RPMI8226 (cell line): ENCODE measurements at regions not wholly inside any gene's neighbourhood (a gene's known extent, or its start where the extent isn't known, plus 50 kb on each side); places are given as distances from the start of the nearest gene placed in this dataset.

Experiments used
- DNase-seq: peaks from one replicate; pipeline ENCODE4 v3.0.0-alpha.2; 2015

DNA sequence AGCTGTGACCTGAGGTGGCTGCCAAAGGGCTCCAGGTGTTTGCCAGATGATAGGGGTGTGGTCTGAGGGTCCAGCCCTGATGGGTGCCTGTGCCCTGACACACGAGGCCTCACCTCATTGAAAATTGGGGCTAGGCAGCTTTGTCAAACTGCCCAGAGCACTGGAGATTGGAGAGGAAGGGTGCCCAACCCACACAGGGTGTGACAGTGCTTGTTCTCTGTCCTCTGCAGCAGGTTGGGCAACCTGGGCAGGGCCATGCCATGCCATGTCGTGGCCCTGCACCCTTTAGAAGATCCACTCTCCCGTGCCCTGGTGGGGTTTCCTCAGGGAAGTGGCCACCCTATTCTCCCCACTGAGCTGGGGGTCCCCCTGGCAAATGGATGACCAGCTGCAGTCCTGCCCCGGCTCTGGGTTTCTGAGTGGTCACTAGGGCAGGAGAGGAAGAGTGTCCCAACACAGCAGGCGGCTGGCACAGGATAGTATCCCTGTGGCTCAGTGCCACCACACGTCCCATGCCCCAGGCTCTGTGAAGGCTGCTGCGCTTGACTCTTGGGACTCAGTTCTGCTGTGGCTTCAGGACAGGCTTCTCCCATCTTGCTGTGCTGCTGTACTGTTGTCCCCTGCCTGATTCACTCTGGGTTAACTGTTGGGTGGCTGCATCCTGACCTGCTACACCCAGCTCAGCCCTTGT is 100.8 kb upstream of the PITX1 start:
- no peak for DNase-seq

DNA sequence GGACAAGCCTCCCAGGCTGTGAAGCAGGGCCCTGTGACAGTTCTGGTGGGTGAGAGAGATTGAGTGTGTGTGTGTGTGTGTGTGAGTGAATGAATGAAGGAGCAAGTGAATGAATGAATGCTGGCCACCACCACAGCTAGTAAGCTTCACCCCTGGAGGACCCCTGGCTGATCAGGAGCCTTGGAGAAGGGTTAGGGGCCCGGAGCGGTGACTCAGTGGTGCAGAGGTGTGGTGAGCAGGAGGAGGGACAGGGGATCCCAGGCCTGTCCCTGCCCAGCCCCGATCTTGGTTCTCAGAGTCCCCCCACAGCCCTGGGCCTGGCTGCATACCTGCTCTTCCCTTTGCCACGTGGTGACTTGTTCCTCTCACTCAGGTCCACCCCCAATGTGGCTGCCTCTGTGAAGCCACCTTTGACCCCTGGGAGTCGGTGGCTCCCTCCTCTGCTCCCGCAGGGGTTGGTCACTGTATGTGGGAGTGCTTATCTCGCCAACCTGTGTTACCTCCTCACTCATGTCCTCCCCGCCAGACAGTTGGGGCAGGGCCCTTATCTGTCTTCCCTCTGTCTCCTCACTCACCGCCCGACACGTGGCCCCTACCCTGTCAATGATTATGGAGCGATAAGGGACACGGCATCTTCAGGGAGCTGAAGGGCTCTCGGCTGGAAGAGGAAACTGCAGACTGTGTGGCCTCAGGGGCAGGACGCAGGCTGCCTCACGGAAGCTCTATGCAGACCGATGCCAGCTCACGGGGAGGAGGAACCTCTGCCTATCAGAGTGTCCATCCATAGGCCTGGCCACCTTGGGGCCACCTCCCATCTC is 99.9 kb upstream of the PITX1 start:
- DNase-seq = no peak

DNA sequence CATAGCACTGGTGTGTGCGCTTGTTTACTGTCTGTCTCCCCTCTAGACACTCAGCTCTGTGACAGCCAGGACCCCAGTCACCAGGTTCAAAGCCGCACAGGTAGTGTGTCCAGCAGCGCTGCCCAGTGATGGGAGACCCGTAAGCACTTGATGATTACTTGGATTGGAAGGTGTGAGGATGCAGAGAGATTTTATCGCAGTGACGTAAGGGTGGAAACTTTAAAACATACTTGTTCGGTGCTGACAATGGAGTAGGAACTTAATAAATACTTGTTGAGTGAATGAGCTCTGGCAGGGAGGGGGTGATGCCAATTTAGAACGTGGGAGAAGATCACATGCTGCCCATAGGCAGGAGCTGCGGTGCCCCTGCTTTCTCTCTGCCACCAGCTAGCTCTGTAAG is 99.2 kb upstream of the PITX1 start:
- no peak for DNase-seq

DNA sequence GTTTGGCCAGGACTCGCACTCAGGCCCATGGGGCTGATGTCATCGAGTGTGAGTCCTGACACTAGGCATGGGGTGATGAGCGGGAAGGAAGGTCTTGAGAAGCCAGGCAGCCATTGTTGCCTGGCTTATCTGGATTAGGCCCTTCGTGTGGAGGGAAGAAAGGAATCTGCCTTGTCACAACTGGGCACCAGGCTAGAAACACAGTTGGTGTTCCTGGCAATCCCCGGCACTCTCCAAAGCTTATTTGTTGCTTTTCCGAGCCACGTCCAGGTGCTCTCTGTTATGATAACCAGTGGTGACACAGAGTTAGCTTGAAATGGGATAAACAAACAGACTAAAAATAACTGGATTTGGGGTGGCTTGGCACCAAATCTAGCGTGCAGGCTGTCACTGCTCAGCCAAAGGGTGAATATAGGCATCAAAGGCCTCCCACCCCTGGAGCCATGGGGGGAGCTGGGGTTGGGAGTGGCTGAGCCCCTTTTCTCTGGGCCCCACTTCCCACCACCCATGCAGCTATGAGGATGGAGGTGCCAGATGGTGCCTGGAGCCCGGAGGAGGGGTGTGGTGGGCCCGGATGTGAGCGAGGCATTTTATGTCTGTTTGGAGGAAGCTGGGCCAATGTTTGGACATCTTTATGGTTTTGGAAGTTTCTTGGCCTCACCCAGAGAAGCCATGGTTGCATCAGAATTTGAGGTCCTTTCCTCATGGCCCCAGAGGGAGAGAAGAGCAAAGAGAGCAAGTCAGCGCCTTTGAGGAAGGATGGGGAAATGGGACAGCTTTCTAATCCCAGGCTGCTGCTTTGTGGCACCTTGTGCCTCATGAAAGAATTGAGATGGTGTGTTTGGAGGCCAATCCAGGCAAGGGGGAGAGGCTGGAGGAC is 98.0 kb upstream of the PITX1 start:
- no peak for DNase-seq

DNA sequence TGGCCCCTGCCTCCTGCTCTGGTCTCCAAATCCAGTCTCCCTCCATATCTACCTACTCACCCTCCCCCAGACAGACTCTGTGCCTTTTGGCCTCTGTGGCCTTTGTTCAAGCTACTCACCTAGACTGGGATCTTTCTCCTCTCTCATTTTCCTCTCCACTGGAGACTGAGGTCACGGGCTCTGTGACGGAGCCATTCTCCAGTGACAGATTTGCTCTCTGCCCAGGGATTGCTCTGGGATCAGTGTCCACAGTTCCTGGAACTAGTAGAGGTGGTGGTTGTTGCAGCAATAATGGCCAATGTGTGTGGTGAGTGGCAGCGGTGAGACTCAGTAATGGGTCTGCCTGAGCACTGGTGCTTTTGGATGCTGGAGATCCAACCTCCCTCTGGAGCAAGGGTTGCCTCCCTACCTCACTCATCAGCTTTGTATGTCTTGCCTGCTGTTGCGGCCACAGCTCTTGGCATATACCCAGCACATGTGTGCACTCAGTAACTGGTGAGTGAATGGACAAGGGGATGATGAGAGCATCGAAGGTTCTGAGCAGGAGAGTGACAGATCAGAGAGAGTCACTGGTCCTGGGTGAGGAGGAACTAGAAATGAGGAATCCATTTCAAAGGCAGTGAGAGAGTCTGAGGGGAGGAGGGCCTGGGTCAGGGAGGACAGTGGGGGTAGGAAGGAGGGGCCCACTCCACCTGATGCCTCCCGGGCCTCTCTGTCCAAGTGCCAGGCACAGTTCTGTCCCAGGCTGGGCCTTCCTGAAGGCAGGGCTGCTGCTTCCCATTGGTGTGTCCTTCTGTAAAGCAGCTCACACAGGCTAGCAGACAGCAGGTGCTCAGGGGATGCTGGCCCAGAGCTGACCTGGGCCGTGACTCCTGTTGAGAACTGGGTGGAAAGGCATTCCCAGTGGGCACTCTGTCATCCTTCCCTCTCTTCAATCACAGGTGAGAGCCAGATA is 96.5 kb upstream of the PITX1 start:
- no peak for DNase-seq

DNA sequence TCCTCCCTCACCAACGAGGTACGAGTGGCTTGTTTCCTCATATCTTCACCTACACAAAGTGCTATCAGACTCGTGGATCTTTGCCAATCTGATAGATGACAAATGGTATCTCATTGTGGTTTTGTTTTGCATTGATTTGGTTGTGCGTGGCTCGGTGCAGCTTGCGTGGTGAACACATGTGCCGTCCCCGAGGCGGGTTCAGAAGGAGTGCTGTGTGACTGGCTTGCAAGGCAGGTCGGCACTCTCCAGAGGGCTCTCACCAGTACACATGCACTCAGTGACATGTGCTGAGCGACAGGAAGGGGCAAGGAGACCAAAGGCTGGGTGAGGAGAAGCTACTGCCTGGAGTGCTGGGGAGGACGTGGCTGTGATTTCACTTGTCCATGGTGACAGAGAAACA is 95.3 kb upstream of the PITX1 start:
- DNase-seq = no peak

DNA sequence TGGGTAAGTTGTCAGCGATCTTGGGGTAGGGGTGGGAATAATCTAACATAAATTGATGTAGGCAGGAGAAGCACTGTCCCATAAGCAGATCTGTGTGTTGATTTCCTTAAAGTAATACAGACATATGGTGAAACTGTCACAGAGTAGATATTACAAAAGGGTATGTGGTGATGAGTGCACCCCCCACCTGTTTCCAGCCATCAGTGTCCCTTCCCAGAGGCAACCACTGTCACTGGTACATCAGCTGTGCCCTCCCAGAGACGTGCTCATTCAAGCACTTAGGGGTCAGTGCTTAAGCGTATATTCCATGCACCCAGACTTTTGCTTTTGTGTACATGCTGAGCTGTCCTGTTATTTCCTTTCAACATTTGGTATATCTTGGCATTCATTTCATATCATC is 94.3 kb upstream of the PITX1 start:
- DNase-seq = no peak

DNA sequence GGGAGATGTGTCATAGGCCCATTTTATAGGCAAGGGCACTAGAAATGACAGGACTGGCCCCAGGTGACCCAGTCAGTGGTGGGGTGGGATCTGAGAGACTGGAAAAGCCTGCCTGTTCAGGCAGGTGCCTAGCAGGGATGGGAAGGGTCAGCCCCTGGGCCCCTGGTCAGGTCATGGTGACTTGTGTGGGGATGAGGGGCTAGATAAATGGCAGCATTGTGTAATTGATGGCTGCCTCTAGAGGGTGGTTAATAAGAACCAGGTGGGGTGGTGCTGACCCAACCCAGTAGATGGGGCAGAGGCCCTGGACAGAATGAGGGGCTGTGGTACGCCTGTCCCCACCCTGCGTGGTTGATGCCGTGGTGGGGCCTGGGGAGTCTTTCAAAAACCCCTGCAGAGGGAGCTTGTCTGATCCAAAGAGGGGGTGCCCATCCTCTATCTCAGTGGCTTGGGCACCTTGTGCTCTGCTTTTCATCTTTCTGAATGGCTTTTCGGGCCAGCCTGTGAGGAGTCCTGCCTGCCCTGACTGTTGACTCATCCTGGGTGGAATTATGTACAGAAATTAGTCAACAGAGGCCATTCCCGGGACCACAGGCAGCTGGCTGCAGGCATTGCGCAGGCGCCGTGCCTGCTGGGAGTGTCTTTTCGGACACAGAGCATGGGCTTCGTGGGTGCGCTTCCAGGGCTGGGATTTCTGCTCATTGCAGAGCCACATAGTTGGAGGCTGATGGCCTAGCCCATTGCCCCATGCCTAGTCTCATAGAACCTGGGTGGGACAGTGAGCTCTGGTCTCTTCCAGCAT is 93.6 kb upstream of the PITX1 start:
- no peak for DNase-seq

DNA sequence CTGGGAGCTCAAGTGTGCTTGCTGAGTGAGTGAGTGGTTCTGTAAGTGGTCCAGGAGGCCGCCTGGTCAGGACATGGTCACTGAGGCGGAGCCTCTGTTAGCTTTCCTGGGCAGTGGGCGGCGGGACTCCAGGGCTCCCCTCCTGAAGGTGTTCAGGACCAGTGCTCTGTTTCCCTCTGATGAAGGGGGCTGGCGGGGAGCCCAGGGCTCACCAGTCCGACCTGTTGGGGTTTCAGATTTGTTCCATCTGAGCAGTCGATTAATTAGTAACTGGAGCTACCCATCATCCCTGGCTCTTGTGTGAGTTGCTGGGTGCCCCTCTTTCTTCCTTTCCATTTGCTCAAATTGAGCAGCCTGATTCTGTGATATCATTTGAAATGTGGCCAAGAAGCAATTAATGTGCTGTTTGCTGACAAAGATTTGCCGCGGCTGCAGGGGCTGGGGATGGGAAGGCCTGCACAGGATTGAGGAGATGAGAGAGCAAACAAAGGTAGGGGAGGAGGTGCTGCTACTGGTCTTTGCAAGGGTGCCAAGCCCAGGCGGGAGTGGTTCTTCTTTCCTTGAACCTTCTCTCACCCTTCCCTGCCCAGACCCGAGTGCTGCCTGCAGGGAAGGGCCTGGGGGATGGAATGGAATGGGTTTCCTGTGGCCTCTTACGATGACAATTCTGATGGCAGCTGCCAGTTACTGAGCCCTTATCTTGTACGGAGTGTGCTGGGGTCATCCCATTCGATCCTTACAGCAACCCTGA is 92.8 kb upstream of the PITX1 start:
- no peak for DNase-seq

DNA sequence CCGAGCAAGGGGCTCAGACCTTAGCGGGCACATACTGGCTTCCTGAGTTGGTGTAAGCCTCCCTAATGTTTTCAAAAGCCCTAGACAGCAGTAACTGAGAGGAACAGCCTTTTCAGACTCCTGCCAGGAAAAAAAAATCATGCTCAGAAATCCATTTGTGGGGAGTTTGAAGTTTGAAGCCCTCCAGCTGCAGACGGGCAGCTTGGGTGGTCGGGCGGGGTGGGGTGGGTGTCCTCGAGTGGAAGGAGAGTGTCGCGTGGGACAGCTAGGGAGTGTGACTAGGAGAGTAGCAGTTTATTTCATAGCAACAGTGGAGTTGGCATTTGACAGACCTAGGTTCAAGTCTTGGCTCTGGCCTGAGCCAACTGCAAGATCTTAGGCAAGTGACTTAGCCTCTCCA is 90.7 kb upstream of the PITX1 start:
- no peak for DNase-seq

DNA sequence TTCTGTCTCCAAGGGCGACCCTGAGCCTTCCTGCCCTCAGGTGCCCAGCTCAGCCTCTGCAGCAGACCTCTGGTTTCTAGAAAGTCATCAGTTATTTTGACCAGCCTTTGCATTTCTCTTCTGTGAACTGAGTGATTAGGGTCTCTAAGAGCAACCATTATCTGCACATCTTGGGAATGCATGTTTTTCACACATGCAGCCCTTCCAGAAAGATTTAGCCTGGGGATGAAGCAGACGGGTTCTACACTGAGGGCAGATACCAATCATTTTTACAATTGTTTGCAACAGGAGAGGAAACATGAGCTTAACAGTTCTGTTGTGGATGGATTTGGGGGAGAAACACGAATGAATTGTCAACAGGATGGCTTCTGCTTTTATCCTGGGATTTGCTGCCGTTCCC is 90.1 kb upstream of the PITX1 start:
- DNase-seq = no peak

DNA sequence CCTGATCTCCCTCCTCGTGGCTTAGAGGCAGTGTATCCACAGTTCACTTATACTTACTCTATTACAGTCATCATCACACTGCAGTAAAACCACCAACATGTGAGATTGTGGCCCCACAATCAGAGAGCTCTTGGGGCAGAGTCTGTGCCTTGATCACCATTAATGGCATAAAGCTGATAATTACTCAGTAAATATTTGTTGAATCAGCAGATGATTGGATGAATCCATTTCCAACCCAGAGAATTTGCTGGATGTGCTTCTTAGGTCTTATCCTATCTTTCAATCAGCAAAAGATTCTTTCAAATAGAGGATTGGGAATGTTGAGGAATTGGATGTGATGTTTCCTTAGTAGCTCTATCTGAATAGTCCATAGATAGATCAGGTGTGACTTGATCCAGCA is 88.8 kb upstream of the PITX1 start:
- no peak for DNase-seq

DNA sequence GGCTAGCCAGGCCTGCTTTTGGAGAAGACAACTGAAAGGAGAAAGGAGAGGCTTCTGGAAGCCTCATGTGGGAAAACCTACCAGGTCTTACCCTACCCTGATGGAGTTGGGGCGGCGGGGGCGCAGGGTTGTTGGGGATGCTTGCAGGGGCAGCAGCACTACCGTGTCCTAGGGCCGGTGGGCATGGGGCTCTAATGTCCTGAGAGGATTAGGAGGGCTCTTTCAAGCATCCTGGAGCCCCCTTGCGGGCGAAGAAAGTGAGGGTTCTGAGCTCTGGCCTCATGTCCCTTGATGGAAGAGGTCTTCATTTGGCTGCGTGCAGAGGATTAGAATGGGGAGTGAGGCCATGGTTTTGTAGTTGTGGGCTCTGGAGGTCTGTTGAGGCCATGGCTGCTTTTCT is 86.9 kb upstream of the PITX1 start:
- peak; percentile 41 for DNase-seq

DNA sequence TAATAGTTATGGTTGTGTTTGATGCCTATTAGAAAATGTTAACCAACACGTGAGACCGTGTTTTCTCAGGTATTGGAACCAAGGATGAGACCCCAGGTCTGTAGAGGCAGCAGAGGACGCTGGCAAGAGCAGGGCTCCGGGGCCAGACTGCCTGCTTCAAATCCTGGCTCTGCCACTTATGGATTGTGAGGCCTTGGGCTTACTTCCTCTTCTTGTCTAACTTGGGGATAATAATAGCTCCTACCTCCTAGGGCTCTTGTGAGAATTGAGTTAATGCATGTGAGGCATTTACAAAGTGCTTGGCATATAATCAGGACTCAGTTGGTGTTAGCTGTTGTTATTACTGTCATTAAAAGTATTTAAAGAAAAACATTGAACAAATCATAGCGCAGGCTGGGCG is 85.5 kb upstream of the PITX1 start:
- no peak for DNase-seq

DNA sequence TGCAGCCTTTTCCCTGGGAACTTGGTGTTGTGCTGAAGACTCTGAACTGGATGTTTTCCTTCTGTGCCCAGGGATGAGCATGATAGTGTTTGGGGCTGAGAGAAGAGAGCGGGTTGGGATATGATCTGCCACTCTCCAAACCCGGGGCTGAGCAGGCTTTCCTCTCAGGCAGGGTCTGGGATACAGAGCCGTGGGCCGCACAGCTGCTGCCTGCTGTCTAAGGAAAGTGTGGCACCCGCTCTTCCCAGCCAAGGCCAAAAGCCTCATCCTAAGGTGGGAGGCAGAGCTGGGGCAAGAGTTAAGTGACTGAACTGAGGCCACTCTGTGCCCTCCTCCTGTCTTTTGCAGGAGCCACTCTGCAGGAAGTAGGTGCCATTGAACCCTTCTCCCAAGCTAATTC is 83.6 kb upstream of the PITX1 start:
- DNase-seq = no peak

DNA sequence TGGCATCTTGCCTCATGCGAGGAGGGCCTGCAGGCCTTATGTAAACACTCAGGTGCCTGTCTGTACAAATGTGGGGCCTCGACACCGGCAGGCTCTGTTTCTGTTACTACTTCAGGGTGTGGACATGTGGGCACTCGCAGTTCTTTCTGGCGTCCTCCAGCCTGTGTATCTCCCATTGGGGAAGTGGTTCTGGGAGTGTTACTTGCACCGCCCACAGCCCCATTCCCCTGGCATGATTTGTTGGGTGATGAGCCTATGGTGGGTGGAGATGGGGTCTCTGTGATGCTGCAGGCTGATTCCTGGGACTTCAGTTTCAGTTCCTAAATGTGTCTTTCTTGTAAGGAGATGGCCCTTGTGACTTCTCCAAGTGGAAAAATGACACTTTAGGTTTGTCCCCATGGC is 82.1 kb upstream of the PITX1 start:
- no peak for DNase-seq

DNA sequence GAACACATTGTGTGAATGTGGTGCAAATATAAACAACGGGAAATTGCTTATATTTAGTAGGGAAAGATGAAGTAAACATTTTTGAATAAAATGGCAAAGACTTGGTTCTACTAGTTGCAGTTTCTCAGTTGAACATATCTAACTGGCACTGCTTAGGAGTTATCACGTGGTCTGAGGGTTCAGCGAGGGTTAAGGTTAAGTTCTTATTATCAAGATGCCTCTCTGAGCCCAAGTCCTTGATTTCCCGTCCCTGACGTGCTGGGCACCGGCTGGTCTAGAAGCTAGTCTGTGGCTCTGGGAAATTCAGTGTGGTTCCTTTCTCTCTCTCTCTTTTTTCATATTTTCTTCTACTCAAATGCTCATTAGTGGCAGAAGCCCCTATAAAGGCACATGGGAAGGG is 81.6 kb upstream of the PITX1 start:
- no peak for DNase-seq

DNA sequence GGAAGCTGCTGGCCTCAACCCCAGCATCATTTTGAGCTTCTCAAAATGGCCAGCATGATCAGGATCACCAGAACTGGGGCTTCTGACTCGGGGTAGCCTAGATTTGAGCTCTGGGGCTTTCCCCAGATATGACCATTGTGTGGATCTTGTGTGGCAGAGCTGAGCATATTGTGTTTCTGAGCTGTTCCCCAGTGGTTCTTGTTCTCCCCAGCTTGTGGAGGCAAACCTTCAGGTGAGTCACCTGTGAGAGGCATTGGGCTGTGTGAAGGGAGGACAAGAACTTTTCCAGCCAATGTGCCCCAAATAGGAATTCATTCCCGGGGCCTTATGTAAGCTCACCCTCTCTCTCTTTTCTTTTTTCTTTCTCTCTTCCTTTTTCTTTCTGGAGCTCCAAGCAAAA is 80.7 kb upstream of the PITX1 start:
- DNase-seq = no peak

DNA sequence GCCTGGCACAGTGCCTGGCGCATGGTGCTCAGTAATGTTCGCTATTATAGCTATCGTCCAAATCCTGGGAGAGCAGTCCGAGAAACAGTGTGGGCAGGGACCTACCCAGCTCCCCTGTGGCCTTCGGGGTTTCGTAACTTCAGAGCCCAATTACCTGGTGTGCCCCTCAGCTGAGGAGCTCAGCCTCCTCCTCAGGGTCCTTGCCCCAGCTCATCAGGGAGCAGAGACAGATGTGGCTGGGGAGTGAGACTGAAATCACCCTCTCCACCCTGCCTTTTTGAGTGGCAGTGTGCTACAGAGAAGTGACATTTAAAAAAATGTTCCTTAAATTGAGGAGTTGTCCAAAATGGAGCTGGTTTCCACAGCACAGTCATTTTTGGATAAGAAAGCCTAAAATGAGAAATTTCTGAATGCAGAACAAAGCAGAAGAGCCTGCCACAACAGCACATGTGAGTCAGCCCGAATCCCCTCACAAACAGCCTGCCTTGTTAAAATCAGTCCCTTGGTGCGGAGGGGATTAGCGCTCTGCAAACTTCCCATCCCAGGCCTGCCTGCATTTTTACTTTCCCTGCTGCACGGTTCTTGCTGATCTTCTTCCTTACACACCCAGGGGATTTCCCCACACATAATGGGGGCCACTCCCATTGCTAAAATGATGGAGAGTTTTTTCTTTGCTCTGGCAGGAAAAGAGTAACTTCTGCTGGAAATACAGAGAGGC is 78.1 kb upstream of the PITX1 start:
- no peak for DNase-seq
